Prostate gland (tissue), 2 donors: ENCODE measurements at regions not wholly inside any gene's neighbourhood (a gene's known extent, or its start where the extent isn't known, plus 50 kb on each side); places are given as distances from the start of the nearest gene placed in this dataset.

Source experiments
- CTCF ChIP-seq, 4 experiments: fragments of 200-600 bp in 2 of 4; fragments of 450-650 bp in 2 of 4; sonication (generic) in 2 of 4; IDR thresholded peaks; 1 replicate in 3 of 4; 2 replicates in 1 of 4; pipeline ENCODE4 v1.5.1; 2016 to 2019; ENCODE audit warnings: antibody characterized with exemption in 4 of 4, mild to moderate bottlenecking in 2 of 4, moderate library complexity in 2 of 4
- POLR2A ChIP-seq: fragments of 450-650 bp; IDR thresholded peaks from one replicate; pipeline ENCODE4 v1.6.1; 2016; ENCODE audit warnings: antibody characterized with exemption, mild to moderate bottlenecking

DNA sequence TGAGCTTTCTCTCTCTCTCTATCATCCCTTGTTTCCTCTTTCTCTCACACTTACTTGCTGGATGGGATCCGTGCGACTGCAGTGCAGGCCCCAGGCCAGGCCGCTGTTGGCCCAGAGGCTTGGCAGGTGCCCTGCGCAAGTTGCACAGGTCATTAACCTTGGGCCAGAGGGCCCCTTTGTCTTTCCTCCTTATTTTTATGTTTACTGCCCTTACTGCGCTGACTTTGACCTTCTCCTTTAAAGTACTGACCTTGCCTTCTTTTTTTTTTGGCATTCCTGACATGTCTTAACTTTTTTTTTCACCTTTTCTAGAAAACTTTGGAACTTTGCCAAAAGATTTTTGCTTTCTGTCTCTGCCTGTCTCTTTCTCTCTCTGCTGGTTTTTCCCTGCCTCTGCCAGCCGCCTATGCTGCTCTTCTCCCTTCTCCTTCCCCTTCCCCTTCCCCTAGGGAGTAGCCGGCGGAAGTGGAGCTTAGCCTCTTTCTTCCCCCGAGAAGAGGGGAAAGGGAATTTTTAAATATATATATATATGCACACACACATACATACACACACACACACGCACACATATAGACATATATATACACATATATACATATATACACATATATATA lies 59.6 kb upstream of the CDH4 start:
- TF ChIP-seq CTCF (IDR thresholded peaks at IDR 0.05) (no peak), POLR2A (no peak)
